H1 (cell line): ENCODE measurements at regions not wholly inside any gene's neighbourhood (a gene's known extent, or its start where the extent isn't known, plus 50 kb on each side); places are given as distances from the start of the nearest gene placed in this dataset.

Experiments
- BRCA1 ChIP-seq: IDR thresholded peaks from 2 replicates; pipeline ENCODE4 v1.6.1; 2012; ENCODE audit warnings: low read depth, low read length, improper control_type of control experiment
- CBX8 ChIP-seq: fragments of 300-800, 300-1000 bp; sonication (generic); IDR thresholded peaks from 2 replicates; pipeline ENCODE4 v1.7.1; 2016; ENCODE audit warnings: low read depth, low read length, borderline replicate concordance
- CTCF ChIP-seq, 3 experiments: IDR thresholded peaks; 1 replicate in 2 of 3; 2 replicates in 1 of 3; pipeline versions ENCODE4 v1.5.1 to v1.6.1; 2011; ENCODE audit warnings: low read length in 3 of 3, mild to moderate bottlenecking in 3 of 3, inconsistent platforms in 2 of 3, low read depth in 1 of 3, moderate library complexity in 1 of 3; ENCODE audit not compliant: insufficient read depth in 1 of 3; ENCODE audit errors: control extremely low read depth in 1 of 3
- RAD21 ChIP-seq, 2 experiments: IDR thresholded peaks in 1 of 2; conservative IDR thresholded peaks in 1 of 2; 2 replicates each; pipeline ENCODE4 v1.6.1; 2011; ENCODE audit warnings: low read depth in 2 of 2, low read length in 2 of 2, improper control_type of control experiment in 1 of 2, inconsistent platforms in 1 of 2, mild to moderate bottlenecking in 1 of 2, moderate library complexity in 1 of 2
- SUZ12 ChIP-seq: fragments of 200-600 bp; sonication (generic); IDR thresholded peaks from 2 replicates; pipeline ENCODE4 v1.6.1; 2012; ENCODE audit warnings: mild to moderate bottlenecking, inconsistent platforms, low read length, moderate library complexity, mixed read lengths
- TAF1 ChIP-seq: IDR thresholded peaks from 2 replicates; pipeline ENCODE4 v1.6.1; 2011; ENCODE audit warnings: mild to moderate bottlenecking, low read depth, low read length

GRCh38 chr13:70253834-70254233 is 145.6 kb upstream of the KLHL1 start:
- no peak for TF ChIP-seq BRCA1
- TF ChIP-seq TAF1: no peak
- no peak for TF ChIP-seq CTCF (IDR thresholded peaks at IDR 0.05; ENCODE audit: control extremely low read depth in 1 of 3, insufficient read depth in 1 of 3, low read depth in 1 of 3, low read length in 3 of 3)
- no peak for TF ChIP-seq SUZ12
- TF ChIP-seq CBX8: no peak
- TF ChIP-seq RAD21 (IDR thresholded peaks at IDR 0.05 in 1 of 2, conservative IDR thresholded peaks at IDR 0.05 in 1 of 2; ENCODE audit: low read depth in 2 of 2, low read length in 2 of 2): no peak
